Stimulated activated CD8-positive, alpha-beta memory T cell treated with anti-CD3 and anti-CD28 coated beads, Interleukin-15, amount 100 ng/mL, for 1 hour (primary cell): ENCODE measurements at regions not wholly inside any gene's neighbourhood (a gene's known extent, or its start where the extent isn't known, plus 50 kb on each side); places are given as distances from the start of the nearest gene placed in this dataset.

Source experiments
- DNase-seq: peaks from one replicate; pipeline ENCODE4 v3.0.0-alpha.2; 2020; ENCODE audit warnings: low read depth

- DNase-seq: no peak
These were observed 417.1 kb downstream of the PCDH17 start for GRCh38 chr13:58048670-58049069.

- DNase-seq: no peak
These were observed 419.9 kb downstream of the PCDH17 start for GRCh38 chr13:58051396-58051795.

- DNase-seq: no peak
These were observed 420.3 kb downstream of the PCDH17 start for GRCh38 chr13:58051807-58052375.

- no peak for DNase-seq
These were observed 424.9 kb downstream of the PCDH17 start for GRCh38 chr13:58056426-58056825.

- DNase-seq: no peak
These were observed 428.1 kb downstream of the PCDH17 start for GRCh38 chr13:58059624-58060023.

- DNase-seq: no peak
These were observed 449.3 kb downstream of the PCDH17 start for GRCh38 chr13:58080806-58081205.

GRCh38 chr13:58081301-58081820 is 449.8 kb downstream of the PCDH17 start:
- no peak for DNase-seq

GRCh38 chr13:58083064-58083463 is 451.5 kb downstream of the PCDH17 start:
- no peak for DNase-seq

GRCh38 chr13:58085274-58085673 is 453.7 kb downstream of the PCDH17 start:
- no peak for DNase-seq

- DNase-seq: no peak
These were observed 454.3 kb downstream of the PCDH17 start for GRCh38 chr13:58085819-58086218.

GRCh38 chr13:58087566-58087965 is 456.0 kb downstream of the PCDH17 start:
- no peak for DNase-seq

- no peak for DNase-seq
These were observed 461.9 kb downstream of the PCDH17 start for GRCh38 chr13:58093394-58093793.

- no peak for DNase-seq
These were observed 466.3 kb downstream of the PCDH17 start for GRCh38 chr13:58097831-58098230.

GRCh38 chr13:58119351-58119750 is 487.8 kb downstream of the PCDH17 start:
- DNase-seq: no peak

- DNase-seq: no peak
These were observed 488.3 kb downstream of the PCDH17 start for GRCh38 chr13:58119804-58120203.

GRCh38 chr13:58126496-58126895 is 495.0 kb downstream of the PCDH17 start:
- no peak for DNase-seq

- DNase-seq: no peak
These were observed 502.5 kb downstream of the PCDH17 start for GRCh38 chr13:58134012-58134411.

- DNase-seq: no peak
These were observed 503.0 kb downstream of the PCDH17 start for GRCh38 chr13:58134525-58134924.

- DNase-seq: no peak
These were observed 511.4 kb downstream of the PCDH17 start for GRCh38 chr13:58142952-58143351.

- DNase-seq: no peak
These were observed 513.1 kb downstream of the PCDH17 start for GRCh38 chr13:58144616-58145015.

GRCh38 chr13:58151452-58151851 is 519.9 kb downstream of the PCDH17 start:
- DNase-seq: no peak

- DNase-seq: no peak
These were observed 529.4 kb downstream of the PCDH17 start for GRCh38 chr13:58160980-58161379.

GRCh38 chr13:58165617-58166016 is 534.1 kb downstream of the PCDH17 start:
- DNase-seq: no peak

GRCh38 chr13:58181111-58181510 is 549.6 kb downstream of the PCDH17 start:
- no peak for DNase-seq
